Lower leg skin (tissue), 4 donors: ENCODE measurements at regions not wholly inside any gene's neighbourhood (a gene's known extent, or its start where the extent isn't known, plus 50 kb on each side); places are given as distances from the start of the nearest gene placed in this dataset.

ENCODE experiments used
- DNase-seq, 2 donors: peaks; one replicate each; pipeline ENCODE4 v3.0.0-alpha.2; 2019; ENCODE audit warnings: low spot score in 2 of 2
- H3K4me3 ChIP-seq: fragments of 200-600 bp; sonication (generic); 2 replicates; pipeline ENCODE4 v1.5.1; 2017; ENCODE audit warnings: mild to moderate bottlenecking, low read depth; ENCODE audit not compliant: poor library complexity, severe bottlenecking
- POLR2A ChIP-seq, 2 donors: fragments of 450-650 bp; IDR thresholded peaks; one replicate each; pipeline ENCODE4 v1.6.1; 2016 to 2017; ENCODE audit warnings: antibody characterized with exemption in 2 of 2, mild to moderate bottlenecking in 1 of 2, moderate library complexity in 1 of 2
- WGBS, 2 donors: methylation state at CpG; one replicate each; pipeline ENCODE4 v1.1.5; 2018; 5-methylcytosine and 5-hydroxymethylcytosine counted together
- intact Hi-C: fragments of 100-400 bp; cut with DNase I; formaldehyde crosslinking; loops from one replicate; pipeline ENCODE4 v1.15.0; 2023; ENCODE audit warnings: low total_unique reads
- TF ChIP-seq, protein P1 (sequence below), 3 donors: fragments of 450-650 bp; IDR thresholded peaks; one replicate each; pipeline ENCODE4 v1.5.1; 2016; ENCODE audit warnings: antibody characterized with exemption in 3 of 3, mild to moderate bottlenecking in 3 of 3, moderate library complexity in 2 of 3

DNA sequence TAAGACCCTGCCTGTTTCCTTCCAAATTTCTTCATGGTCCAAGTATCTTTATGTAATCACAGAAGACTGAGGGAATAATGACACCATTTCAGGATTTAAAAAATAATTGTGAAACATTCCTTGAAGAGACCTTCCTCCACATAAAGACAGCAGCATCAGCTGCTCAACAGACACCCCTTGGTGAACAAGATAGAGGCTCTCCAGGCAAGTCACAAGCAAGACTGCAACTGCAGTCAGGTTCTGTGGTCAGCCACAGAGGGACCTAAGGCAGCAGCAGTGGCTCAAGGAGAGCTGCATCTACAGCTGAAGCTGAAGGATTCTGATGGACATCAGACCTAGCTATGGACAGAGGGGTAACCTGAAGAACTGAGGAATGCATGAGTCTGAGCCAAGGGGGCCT, 97.2 kb upstream of the C3orf80 start:
- intact Hi-C loops, result no loop called here
- no peak for TF ChIP-seq POLR2A (IDR thresholded peaks at IDR 0.05)
- TF ChIP-seq, protein P1, sequence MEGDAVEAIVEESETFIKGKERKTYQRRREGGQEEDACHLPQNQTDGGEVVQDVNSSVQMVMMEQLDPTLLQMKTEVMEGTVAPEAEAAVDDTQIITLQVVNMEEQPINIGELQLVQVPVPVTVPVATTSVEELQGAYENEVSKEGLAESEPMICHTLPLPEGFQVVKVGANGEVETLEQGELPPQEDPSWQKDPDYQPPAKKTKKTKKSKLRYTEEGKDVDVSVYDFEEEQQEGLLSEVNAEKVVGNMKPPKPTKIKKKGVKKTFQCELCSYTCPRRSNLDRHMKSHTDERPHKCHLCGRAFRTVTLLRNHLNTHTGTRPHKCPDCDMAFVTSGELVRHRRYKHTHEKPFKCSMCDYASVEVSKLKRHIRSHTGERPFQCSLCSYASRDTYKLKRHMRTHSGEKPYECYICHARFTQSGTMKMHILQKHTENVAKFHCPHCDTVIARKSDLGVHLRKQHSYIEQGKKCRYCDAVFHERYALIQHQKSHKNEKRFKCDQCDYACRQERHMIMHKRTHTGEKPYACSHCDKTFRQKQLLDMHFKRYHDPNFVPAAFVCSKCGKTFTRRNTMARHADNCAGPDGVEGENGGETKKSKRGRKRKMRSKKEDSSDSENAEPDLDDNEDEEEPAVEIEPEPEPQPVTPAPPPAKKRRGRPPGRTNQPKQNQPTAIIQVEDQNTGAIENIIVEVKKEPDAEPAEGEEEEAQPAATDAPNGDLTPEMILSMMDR (IDR thresholded peaks at IDR 0.05), result no peak
- DNase-seq, result no peak

DNA sequence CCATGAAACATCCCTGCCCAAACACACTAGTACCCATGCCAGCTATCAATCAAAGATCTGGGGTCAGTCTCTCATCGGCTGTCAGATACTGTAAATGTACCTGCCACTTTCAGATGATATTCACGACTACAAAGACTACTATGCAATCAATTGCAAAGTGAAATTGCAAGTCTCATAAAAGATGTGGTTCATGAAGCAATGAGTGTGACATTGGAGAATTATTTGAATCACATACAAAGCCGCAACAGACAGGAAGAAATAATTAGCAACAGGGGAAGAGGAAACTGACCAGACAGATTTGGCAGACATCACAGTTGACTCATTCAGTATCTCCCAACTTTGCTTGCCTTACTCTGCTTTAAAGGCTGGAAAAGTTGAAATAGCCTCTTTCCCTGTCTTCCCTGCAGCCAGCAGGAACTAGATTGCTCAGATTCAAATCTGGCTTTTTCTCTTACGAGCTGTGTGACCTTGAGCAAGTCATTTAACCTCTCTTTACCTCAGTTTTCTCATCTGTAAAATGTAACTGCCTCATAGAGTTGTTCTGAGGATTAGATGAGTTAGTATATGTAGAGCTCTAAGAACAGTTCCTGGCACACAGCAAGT, 95.7 kb upstream of the C3orf80 start:
- no peak overlapping the region for H3K4me3 ChIP-seq
- WGBS, 2 donors, result 39% methylated on average over 4 of the region's 4 CpGs
- intact Hi-C loops, result loop anchor here (10.0 kb wide), 1 partner anchor 1405 kb away; no protein-coding TSS in a partner anchor
- no peak for DNase-seq
- no peak for TF ChIP-seq POLR2A (IDR thresholded peaks at IDR 0.05)
- TF ChIP-seq, protein P1 (IDR thresholded peaks at IDR 0.05), result no peak

More for the DNA sequence above, 97.2 kb upstream of the C3orf80 start:
- no peak overlapping the region for H3K4me3 ChIP-seq

DNA sequence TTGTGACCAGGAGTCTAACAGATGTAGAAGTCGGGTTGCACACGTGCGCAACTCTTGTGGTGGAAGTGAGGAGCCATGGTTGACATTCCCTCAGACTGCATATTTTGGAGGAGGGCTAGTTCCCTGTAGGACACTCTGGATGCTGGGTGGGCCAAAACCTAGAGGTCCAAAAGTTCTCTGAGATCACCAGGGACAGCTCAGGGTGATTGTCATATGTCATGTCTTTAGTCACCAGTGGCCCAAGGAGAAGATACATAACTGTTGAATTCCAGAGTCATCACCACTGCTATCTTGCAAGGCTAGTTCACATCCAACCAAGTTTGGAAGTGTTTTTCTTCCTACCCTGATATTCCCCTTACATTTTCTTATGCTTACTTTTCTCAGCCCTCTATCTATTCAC, 95.2 kb upstream of the C3orf80 start:
- TF ChIP-seq, protein P1 (IDR thresholded peaks at IDR 0.05), result no peak
- no peak for TF ChIP-seq POLR2A (IDR thresholded peaks at IDR 0.05)
- no peak overlapping the region for H3K4me3 ChIP-seq
- 71 to 78% methylated on average over 3 of the region's 3 CpGs for WGBS, 2 donors
- DNase-seq, result no peak
- intact Hi-C loops, result loop anchor here (10.0 kb wide), 1 partner anchor 1405 kb away; no protein-coding TSS in a partner anchor

DNA sequence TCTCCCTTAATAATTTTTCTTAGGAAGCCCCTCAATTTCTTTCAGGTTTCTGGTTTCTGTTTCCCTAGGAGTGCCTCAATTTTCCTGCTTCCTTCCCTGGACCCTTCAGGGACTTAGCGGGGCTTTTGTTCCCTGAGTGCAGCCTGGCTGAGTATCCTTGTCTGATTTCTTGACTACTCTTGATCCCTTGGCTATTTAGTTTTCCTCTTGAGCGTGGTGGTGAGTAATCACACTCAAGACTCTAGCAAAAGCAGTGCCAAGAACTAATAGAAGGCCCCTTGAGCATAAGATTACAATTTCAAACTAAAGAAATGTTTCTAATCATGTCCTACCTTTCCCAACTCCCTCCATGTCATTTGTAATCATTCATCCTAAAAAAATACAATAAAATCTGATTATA, 94.3 kb upstream of the C3orf80 start:
- TF ChIP-seq, protein P1 (IDR thresholded peaks at IDR 0.05), result no peak
- TF ChIP-seq POLR2A (IDR thresholded peaks at IDR 0.05), result no peak
- no peak for DNase-seq
- 56 to 57% methylated on average over 2 of the region's 2 CpGs for WGBS, 2 donors
- intact Hi-C loops, result loop anchor here (10.0 kb wide), 1 partner anchor 1406 kb away; no protein-coding TSS in a partner anchor
- H3K4me3 ChIP-seq, result no peak overlapping the region

DNA sequence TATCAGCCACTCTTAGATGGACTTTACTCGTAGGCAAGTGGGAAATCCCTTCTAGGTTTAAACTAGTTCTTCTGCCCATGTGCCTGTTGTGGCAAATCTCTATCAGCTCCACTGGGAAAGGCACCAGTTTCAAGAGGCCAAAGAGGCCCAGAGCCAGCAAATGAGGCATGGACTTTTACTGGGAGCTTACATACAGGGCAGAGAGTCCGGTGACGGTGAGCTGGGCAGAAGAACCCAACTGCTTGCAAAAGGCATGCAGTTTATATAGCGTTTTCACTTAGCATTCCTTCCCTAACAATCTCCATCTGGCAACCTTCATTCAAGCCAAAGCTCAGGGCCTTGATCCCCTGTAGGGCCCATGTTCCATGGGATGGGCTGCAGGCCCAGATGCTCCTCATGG, 93.0 kb upstream of the C3orf80 start:
- no peak for TF ChIP-seq POLR2A (IDR thresholded peaks at IDR 0.05)
- TF ChIP-seq, protein P1 (IDR thresholded peaks at IDR 0.05), result no peak
- WGBS, 2 donors, result 71 to 75% methylated on average over 4 of the region's 4 CpGs
- H3K4me3 ChIP-seq, result no peak overlapping the region
- intact Hi-C loops, result loop anchor here (10.0 kb wide), 1 partner anchor 1407 kb away; no protein-coding TSS in a partner anchor
- no peak for DNase-seq

DNA sequence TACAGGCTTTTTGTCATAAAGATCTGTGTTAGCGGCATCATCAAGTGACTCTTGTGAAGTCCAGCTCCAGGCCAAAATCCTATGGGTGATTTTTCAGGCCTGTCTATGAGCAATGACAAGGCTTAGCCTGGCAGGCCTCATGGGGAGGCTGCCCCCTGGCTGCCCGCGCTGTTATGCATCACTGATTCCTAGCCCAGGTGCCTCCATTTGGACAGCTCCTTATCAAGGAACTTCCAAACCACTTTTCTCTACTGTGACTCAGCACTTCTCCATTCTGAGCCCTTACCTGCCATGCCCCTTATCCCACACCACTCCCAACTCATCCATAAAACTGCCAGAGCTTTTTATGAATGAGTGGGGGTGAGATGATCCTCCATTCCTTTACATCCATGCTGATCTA, 91.5 kb upstream of the C3orf80 start:
- TF ChIP-seq POLR2A (IDR thresholded peaks at IDR 0.05), result no peak
- TF ChIP-seq, protein P1 (IDR thresholded peaks at IDR 0.05), result no peak
- 78 to 85% methylated on average over 3 of the region's 3 CpGs for WGBS, 2 donors
- no peak for DNase-seq
- H3K4me3 ChIP-seq, result no peak overlapping the region
- intact Hi-C loops, result loop anchor here (10.0 kb wide), 1 partner anchor 1409 kb away; no protein-coding TSS in a partner anchor
